Dermis blood vessel endothelial cell (primary cell): ENCODE measurements at regions not wholly inside any gene's neighbourhood (a gene's known extent, or its start where the extent isn't known, plus 50 kb on each side); places are given as distances from the start of the nearest gene placed in this dataset.

Experiments
- DNase-seq: peaks from one replicate; pipeline ENCODE4 v3.0.0; 2010

DNA sequence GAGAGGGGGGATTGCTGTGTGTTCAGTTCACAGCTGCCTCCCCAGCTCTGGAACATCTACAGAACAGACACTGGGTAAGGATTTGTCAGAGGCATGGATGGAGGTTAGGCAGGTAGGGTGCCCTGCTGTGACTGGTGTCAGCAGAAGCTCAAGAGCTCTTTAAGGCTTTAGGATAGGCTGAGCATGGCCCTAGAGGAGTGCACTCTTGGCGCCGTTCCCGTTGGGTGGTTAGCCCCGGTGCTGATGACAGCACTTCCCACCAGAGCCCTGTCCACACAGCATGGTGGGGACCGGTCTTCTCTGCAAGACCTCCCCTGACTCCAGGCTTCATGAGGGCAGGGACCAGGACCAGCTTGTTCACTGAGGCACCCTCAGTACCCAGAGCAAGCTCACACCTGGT lies 262.0 kb downstream of the BMP7 start:
- no peak for DNase-seq

- DNase-seq = no peak
These were observed 261.2 kb downstream of the BMP7 start for GRCh38 chr20:57004951-57005933.

GRCh38 chr20:57006411-57007170 lies 259.9 kb downstream of the BMP7 start:
- DNase-seq = no peak

DNA sequence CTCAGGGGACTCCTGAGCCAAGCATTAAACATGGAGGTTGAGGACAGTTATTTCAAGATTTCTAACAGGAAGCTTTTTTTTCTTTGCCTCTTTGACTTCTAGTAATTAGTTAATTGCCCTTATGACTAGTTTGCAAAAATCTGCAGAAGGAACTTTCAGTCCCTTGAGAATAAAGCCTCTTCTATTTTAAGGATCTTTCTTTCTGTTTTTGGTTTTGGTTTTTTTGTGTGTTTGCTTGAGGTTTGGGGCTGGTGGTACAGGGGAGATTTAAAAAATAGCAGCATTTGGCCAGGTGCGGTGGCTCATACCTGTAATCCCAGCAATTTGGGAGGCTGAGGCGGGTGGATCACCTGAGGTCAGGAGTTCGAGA lies 259.3 kb downstream of the BMP7 start:
- DNase-seq = no peak

GRCh38 chr20:57008217-57008616 lies 258.2 kb downstream of the BMP7 start:
- no peak for DNase-seq

- DNase-seq = no peak
These were observed 257.1 kb downstream of the BMP7 start for GRCh38 chr20:57009355-57009754.

- no peak for DNase-seq
These were observed 256.7 kb downstream of the BMP7 start for GRCh38 chr20:57009775-57010174.

DNA sequence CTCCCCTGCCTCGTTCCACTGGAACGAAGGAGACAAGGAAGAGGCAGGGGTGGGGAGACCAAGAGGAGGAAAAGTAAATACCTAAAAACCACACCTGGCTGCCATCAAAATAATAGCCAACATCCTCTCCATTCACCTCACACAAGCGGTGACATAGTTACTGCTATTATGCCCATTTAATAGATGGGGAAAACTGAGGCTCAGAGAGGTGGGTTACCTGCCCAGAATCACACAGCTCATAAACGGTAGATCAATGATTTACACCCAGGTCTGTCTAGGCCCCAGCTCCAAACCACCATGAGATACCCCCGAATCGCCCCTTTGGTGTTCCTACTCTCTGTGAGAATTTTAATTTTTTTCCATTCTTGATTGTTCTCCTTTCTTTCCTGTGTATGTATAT lies 253.8 kb downstream of the BMP7 start:
- DNase-seq = no peak

DNA sequence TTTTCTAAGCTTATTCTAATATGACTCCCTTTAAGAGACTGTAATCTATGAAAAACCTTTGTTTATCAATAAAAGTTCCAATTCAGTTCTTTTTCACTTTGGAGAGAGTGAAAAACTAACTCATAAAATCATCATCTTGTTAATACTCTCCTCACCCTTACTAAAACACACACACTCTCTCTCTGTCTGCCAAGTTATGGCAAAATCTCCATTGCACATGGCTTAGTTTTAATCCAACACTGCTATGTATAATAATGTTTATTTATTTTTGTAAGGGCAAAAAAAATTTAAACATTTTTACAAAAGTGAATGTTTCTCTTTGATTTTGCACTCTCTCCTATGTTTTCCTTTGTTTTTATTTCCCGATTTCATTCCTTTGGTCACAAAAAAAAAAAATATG lies 253.2 kb downstream of the BMP7 start:
- DNase-seq = no peak

GRCh38 chr20:57013741-57014140 lies 252.7 kb downstream of the BMP7 start:
- no peak for DNase-seq

GRCh38 chr20:57020364-57020763 lies 246.1 kb downstream of the BMP7 start:
- no peak for DNase-seq

DNA sequence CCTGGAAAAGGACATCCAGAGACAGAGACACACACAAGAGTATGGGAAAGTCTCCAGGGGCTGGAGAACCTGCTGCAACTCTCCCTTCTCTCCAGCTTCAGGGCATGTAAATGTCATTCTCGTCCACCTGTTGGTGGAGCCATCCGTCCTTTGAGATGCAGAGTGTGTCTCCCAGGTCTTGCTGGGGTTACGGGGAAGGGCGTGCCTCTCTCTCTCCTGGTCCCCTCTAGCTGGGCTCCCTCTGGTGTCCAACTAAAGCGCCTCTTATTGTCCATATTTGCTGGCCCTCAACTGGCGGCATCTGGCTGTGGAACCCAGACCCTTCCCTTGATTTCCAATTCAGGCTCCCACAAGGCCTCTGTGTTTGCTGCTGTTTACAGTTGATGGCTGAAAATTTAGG lies 244.1 kb downstream of the BMP7 start:
- no peak for DNase-seq

GRCh38 chr20:57023007-57023406 lies 243.4 kb downstream of the BMP7 start:
- no peak for DNase-seq

GRCh38 chr20:57023997-57024396 lies 242.4 kb downstream of the BMP7 start:
- DNase-seq = no peak

DNA sequence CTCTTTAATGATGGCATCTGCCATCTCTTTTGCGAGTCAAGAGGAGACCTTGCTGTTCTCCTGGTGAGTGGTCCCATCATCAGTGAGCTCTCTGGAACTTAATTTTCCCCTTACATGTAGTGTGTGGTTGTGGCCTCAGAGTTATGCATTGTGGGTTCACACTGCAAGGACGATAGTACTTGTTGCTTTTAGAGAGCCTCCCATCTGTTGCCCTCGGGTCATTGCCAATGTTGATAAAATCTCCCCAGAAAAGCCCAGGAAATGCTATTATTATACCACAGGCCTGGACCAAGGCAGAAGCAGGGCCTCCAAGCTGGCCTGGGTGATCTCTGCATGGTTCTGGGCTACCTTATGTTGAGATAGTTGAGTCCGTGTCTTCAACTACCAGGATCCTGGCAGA lies 241.6 kb downstream of the BMP7 start:
- no peak for DNase-seq

- DNase-seq = no peak
These were observed 241.2 kb downstream of the BMP7 start for GRCh38 chr20:57025261-57025660.

GRCh38 chr20:57025666-57026224 lies 240.7 kb downstream of the BMP7 start:
- DNase-seq = no peak

DNA sequence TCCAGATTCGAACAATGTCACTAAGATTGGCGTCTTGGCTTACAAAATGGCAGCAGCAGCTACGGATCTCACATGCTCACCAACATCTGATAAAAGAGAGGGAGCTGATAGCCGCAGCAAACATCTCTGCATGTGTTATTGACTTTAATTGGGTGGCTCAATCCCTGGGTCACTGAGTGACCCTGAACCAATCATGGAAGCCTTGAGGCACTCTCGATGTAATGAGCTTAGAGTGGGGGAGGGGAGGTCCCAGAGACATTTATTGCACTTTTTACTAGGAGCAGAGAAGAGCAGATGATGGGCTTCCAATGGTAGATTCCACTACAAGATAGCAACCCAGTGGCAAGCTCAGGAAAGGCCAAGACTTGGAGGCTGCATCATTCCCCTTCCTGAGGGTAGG lies 238.7 kb downstream of the BMP7 start:
- DNase-seq = no peak

DNA sequence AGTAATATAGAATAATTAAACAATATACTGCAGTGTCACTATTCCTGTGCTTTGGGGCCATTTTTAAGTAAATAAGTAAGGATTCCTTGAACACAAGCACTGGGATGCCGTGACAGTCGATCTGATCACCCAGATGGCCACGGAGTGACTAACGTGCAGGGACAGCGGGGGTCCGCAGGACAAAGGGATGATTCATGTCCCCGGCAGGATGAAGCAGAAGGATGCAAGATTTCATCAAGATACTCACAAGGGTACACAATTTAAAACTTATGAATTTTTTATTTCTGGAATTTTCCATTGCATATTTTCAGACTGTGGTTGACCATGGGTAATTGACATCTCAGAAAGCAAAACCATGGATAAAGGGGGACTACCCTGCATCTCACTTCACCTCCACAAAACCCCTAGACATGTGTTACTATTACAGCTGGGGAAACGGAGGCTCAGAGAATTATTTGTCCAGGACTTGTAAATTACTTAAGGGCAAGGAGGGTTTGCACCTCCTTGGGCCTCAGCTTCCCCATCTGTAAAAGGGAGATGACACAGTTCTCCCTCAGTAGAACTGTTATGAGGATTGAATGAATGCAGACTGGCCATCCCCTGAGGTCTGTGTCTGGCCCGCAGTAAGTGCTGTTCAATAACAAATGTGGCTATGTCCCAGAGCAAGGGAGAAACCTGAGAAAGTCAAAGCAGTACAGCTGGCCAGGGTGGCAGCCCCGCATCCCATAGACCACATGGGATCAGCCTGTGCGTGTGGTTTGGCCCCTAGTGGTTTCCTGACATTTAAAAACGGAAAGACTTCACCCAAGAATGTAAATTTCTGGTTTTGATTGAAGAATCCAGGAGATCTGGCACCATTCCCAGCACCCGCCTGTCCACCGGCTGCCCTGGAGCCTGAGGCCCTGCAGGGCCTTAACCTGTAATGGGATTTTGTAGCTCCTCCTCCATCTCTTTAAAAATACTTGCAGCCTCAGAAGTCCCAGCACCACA lies 235.5 kb downstream of the BMP7 start:
- no peak for DNase-seq

DNA sequence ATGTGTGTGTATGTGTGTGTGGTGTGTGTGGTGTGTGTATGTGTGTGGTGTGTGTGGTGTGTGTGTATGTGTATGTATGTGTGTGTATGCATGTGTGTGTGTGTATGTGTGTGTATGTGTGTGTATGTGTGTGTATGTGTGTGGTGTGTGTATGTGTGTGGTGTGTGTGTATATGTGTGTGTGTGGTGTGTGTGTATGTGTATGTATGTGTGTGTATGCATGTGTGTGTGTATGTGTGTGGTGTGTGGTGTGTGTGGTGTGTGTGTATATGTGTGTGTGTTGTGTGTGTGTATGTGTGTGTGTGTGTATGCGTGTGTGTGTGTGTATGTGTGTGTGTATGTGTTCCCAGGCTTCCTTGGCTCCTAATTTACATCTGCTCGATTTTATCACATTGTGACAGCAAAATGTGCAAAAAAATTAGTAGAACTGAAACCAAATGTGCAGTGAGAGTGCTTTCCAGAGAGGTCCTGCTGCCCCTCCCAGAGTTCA lies 234.5 kb downstream of the BMP7 start:
- no peak for DNase-seq

DNA sequence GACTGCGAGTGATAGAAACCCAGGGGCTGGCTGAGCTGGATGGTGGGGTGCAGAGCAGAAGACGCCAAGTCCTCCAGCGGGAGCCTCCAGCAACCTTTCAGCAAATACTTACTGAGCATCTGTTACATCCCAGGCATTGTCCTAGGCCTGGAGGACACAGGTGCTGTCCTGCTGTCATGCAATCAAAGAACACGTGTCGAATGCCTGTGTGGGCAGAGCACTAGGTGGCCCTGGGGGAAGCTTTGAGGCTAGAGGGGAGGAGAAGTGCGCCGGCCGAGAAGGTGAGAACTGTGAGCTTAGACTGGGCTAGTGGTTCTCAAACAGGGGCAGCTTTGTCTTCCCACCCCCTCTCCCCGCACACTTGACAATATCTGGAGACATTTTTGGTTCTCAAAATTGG lies 233.6 kb downstream of the BMP7 start:
- no peak for DNase-seq

GRCh38 chr20:57034001-57034400 lies 232.4 kb downstream of the BMP7 start:
- no peak for DNase-seq
